ENCODE measurements at regions not wholly inside any gene's neighbourhood (a gene's known extent, or its start where the extent isn't known, plus 50 kb on each side); places are given as distances from the start of the nearest gene placed in this dataset.
"Not testable (repeated sequence)": the region's sequence is repeated elsewhere in the genome, so short reads cannot be mapped to it uniquely, and the experiment has no call there.

DNA sequence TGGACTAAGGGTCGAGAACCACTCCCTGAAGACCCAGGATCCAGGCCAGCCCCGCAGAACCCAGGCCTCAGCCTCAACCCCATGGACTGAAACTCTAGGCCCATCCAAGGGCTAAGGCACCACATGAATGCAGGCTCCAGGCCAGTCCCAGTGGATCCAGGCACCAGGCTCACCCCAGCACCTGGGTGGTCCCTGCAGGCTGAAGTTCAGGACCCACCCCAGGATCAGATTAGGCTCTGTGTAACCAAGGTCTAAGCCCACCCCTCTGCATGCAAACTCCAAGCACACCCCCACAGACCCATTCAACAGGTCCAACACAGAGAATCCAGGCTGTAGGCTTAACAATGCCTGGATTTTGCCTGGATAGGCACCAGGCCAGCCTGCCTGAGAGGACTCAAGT lies 1876.2 kb downstream of the PCDH9 start:
- Histone ChIP-seq H4K20me1 (no peaks in the 10 kb centered on the region), H3K27ac (no peak overlapping the region), H3K9ac (no peak overlapping the region), H3K4me3 (no peak overlapping the region), H3K4me2 (no peak overlapping the region), H3K9me3 (no peaks in the 10 kb centered on the region), H3K27me3 (no peaks in the 10 kb centered on the region), H3K36me3 (no peaks in the 10 kb centered on the region), H3K4me1 (no peaks in the 10 kb centered on the region)
- TF ChIP-seq Cebpa-rat (IDR thresholded peaks at IDR 0.05), result no peak

- not testable (repeated sequence) for H3K4me2 ChIP-seq, H3K9ac ChIP-seq, H3K9me3 ChIP-seq, H3K27ac ChIP-seq, H3K4me1 ChIP-seq, H3K27me3 ChIP-seq, H4K20me1 ChIP-seq, H3K4me3 ChIP-seq, H3K36me3 ChIP-seq
Observed at GRCh38 chr13:65353150-65353549, 1877.0 kb downstream of the PCDH9 start.

GRCh38 chr13:65347420-65348030 lies 1882.6 kb downstream of the PCDH9 start:
- TF ChIP-seq Cebpa-rat (IDR thresholded peaks at IDR 0.05), result no peak
- Histone ChIP-seq H3K27ac (no peak overlapping the region), H3K9me3 (no peaks in the 10 kb centered on the region), H3K27me3 (no peaks in the 10 kb centered on the region), H3K4me3 (no peak overlapping the region), H4K20me1 (no peaks in the 10 kb centered on the region), H3K4me2 (no peak overlapping the region), H3K4me1 (no peaks in the 10 kb centered on the region), H3K9ac (no peak overlapping the region), H3K36me3 (no peaks in the 10 kb centered on the region)

GRCh38 chr13:65343898-65344663 lies 1886.1 kb downstream of the PCDH9 start:
- no peak overlapping the region for H3K9ac ChIP-seq
- no peaks in the 10 kb centered on the region for H4K20me1 ChIP-seq
- no peaks in the 10 kb centered on the region for H3K9me3 ChIP-seq
- H3K27me3 ChIP-seq, result no peaks in the 10 kb centered on the region
- H3K36me3 ChIP-seq, result no peaks in the 10 kb centered on the region
- H3K4me2 ChIP-seq, result no peak overlapping the region
- no peak overlapping the region for H3K4me3 ChIP-seq
- no peaks in the 10 kb centered on the region for H3K4me1 ChIP-seq
- H3K27ac ChIP-seq, result no peak overlapping the region
- TF ChIP-seq Cebpa-rat (IDR thresholded peaks at IDR 0.05), result no peak

DNA sequence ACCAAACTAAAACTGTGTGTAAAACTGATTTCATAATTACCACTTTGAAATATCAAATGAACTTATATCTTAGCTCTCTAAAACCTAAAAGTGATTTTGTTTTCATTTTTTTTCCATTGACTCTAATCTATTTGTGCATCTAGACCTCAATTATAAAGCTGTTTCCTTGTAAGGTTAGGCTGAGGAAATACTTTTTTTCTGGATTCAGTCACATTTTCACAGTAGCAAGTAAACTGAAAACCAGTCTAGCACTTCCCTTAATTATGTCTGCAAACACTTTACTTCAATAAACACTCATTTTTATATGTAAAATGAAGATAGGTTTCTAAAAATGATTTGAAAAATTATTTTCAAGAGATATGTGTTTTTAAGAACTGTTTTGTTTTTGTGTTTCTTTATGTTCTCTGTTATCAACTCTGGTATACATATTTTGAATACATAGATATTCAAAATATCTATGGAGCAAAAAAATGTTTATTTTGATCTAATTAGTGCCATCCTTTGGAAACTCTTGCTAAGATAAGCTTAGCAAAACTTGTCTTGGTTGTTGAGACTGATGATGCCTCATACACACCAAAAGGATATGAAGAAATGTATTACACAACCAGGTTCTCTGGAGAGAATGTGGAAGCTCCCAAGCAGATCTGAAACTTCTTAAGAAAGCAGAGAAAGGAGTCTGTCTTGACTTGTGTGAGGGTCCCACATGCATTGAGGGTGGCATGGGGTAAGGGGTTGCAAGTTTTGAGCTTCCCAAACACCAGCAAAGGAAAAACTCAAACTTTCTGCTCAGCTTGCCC lies 1887.4 kb downstream of the PCDH9 start:
- Histone ChIP-seq H3K4me1 (no peaks in the 10 kb centered on the region), H3K4me2 (no peak overlapping the region), H3K4me3 (no peak overlapping the region), H3K9me3 (no peaks in the 10 kb centered on the region), H3K36me3 (no peaks in the 10 kb centered on the region), H3K27ac (no peak overlapping the region), H3K9ac (no peak overlapping the region), H4K20me1 (no peaks in the 10 kb centered on the region), H3K27me3 (no peaks in the 10 kb centered on the region)
- no peak for TF ChIP-seq Cebpa-rat (IDR thresholded peaks at IDR 0.05)

DNA sequence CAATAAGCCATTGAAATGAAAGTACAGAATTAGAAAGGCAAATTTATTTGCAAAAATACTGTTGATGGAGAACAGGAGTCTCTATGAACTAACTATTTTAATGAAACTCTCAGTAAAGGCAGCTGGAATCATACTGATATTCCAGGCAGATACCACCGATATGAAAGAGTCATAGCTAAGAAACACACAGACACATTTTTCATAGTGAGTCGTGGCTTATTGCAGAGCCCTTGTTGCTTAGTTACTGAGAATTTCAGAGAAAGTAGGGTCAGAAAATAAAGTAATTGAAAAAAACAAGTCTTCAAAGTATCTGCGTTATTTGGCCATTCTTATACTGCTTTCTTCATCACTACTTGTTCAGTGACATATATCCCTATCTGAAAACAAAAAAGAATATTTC lies 1890.9 kb downstream of the PCDH9 start:
- H3K27ac ChIP-seq, result no peak overlapping the region
- H3K4me1 ChIP-seq, result 0 out of 2 replicates have a peak, but pooled peaks cover 6% of the 10 kb centered on the region
- H3K27me3 ChIP-seq, result no peaks in the 10 kb centered on the region
- no peak overlapping the region for H3K4me3 ChIP-seq
- H3K9me3 ChIP-seq, result no peaks in the 10 kb centered on the region
- no peak overlapping the region for H3K4me2 ChIP-seq
- H3K9ac ChIP-seq, result no peak overlapping the region
- H4K20me1 ChIP-seq, result no peaks in the 10 kb centered on the region
- no peaks in the 10 kb centered on the region for H3K36me3 ChIP-seq
- no peak for TF ChIP-seq Cebpa-rat (IDR thresholded peaks at IDR 0.05)

DNA sequence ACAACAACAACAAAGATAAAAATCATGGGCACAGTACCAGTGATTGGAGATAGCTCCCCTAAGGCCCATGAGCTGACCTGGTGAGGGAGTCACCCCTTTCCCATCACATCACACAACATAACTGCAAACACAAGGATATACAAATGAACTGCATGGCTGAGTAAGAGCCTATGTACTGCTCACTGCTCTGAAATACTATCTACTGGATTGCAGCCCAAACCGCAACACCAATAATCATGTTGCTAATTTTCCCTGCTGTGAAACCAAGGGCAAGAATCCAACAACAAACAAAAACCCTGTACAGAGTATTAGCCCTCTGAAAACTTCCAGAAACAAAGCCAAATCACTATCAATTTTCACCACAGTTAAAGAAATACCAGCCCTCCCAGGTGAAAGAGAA lies 1893.2 kb downstream of the PCDH9 start:
- H3K9me3 ChIP-seq, result no peaks in the 10 kb centered on the region
- H3K36me3 ChIP-seq, result no peaks in the 10 kb centered on the region
- TF ChIP-seq Cebpa-rat (IDR thresholded peaks at IDR 0.05), result no peak
- no peak overlapping the region for H3K4me3 ChIP-seq
- H3K27me3 ChIP-seq, result no peaks in the 10 kb centered on the region
- no peaks in the 10 kb centered on the region for H4K20me1 ChIP-seq
- H3K27ac ChIP-seq, result no peak overlapping the region
- no peak overlapping the region for H3K9ac ChIP-seq
- H3K4me1 ChIP-seq, result 0 out of 2 replicates have a peak, but pooled peaks cover 6% of the 10 kb centered on the region
- H3K4me2 ChIP-seq, result no peak overlapping the region

DNA sequence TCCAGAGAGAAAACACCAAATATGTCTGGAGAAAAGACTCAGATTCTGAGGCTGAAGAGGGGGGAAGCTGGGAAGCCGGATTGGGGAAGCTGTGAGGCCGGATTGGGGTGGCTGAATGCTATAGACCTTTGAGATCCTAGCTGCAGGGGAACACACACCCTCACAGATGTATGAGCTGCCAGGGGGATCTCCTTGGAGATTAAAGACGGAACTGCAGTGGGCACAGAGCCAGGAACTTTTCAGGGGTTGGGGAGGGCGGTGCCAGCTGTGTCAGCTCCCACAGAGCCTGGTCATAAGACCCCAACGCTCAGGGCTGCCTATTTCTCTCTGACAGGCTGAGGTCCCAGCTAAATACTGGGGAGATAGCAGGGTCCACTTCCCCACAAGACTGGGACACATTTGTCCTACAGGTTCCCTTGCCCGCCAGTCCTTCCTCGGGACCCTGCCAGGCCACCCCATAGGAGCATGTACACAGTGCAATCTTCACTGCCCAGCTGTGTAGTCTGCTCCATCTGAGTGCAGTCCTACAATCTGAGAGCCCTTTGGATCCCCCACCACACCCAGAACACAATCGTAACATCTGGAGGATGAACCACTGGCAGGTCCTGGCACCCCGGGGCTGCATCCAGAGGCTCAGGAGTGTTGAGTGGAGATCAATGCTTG lies 1893.9 kb downstream of the PCDH9 start:
- TF ChIP-seq Cebpa-rat (IDR thresholded peaks at IDR 0.05), result no peak
- no peak overlapping the region for H3K4me2 ChIP-seq

GRCh38 chr13:65330691-65331090 lies 1899.4 kb downstream of the PCDH9 start:
- no peak for TF ChIP-seq Cebpa-rat (IDR thresholded peaks at IDR 0.05)
- H3K36me3 ChIP-seq, result no peaks in the 10 kb centered on the region

More for the DNA sequence above, 1893.9 kb downstream of the PCDH9 start:
- no peak overlapping the region for H3K9ac ChIP-seq
- H4K20me1 ChIP-seq, result no peaks in the 10 kb centered on the region
- H3K4me1 ChIP-seq, result 0 out of 2 replicates have a peak, but pooled peaks cover 6% of the 10 kb centered on the region
- no peaks in the 10 kb centered on the region for H3K9me3 ChIP-seq
- no peaks in the 10 kb centered on the region for H3K36me3 ChIP-seq
- no peak overlapping the region for H3K4me3 ChIP-seq
- H3K27me3 ChIP-seq, result no peaks in the 10 kb centered on the region
- no peak overlapping the region for H3K27ac ChIP-seq

More at GRCh38 chr13:65330691-65331090, 1899.4 kb downstream of the PCDH9 start:
- Histone ChIP-seq H3K4me3 (no peak overlapping the region), H3K4me1 (no peaks in the 10 kb centered on the region), H3K9me3 (no peaks in the 10 kb centered on the region), H3K27me3 (no peaks in the 10 kb centered on the region), H4K20me1 (no peaks in the 10 kb centered on the region), H3K4me2 (no peak overlapping the region), H3K27ac (no peak overlapping the region), H3K9ac (no peak overlapping the region)

Data from BLaER1 (cell line).